ENCODE measurements at regions not wholly inside any gene's neighbourhood (a gene's known extent, or its start where the extent isn't known, plus 50 kb on each side); places are given as distances from the start of the nearest gene placed in this dataset.

- TF ChIP-seq POLR2AphosphoS5 (IDR thresholded peaks at IDR 0.05; ENCODE audit: borderline replicate concordance, low read depth, low read length) (no peak), EZH2 (IDR thresholded peaks at IDR 0.05) (no peak), FOXP2 (optimal IDR thresholded peaks at IDR 0.05; ENCODE audit: control extremely low read depth, extremely low read length, insufficient read depth) (no peak)
Observed at GRCh38 chr21:17351766-17352165, 161.1 kb upstream of the CXADR start.

All from SK-N-MC (cell line).